ENCODE measurements at regions not wholly inside any gene's neighbourhood (a gene's known extent, or its start where the extent isn't known, plus 50 kb on each side); places are given as distances from the start of the nearest gene placed in this dataset.

GRCh38 chr5:2147504-2148311 lies 265.0 kb upstream of the IRX4 start:
- no peaks in the 10 kb centered on the region for H3K9me3 ChIP-seq (ENCODE audit: control insufficient read depth in 2 of 2, insufficient read depth in 1 of 2, low read length in 1 of 2)
- DNase-seq (ENCODE audit: low read depth in 6 of 9, low spot score in 9 of 9) = no peak
- no peak overlapping the region for H3K4me3 ChIP-seq (ENCODE audit: low read length in 2 of 2)
- no peaks in the 10 kb centered on the region for H3K36me3 ChIP-seq (ENCODE audit: control insufficient read depth in 2 of 2, insufficient read depth in 2 of 2, low read length in 1 of 2)
- H3K4me1 ChIP-seq (ENCODE audit: control insufficient read depth in 2 of 2, insufficient read depth in 2 of 2, low read length in 2 of 2) = no peaks in the 10 kb centered on the region
- 79% methylated on average over 13 of the region's 13 CpGs for WGBS
- no peaks in the 10 kb centered on the region for H3K27me3 ChIP-seq (ENCODE audit: control insufficient read depth in 2 of 2, insufficient read depth in 1 of 2, low read length in 1 of 2)
- H3K27ac ChIP-seq (ENCODE audit: low read depth in 1 of 2, low read length in 1 of 2) = no peak overlapping the region

GRCh38 chr5:2143646-2144353 lies 261.1 kb upstream of the IRX4 start:
- DNase-seq (ENCODE audit: low read depth in 6 of 9, low spot score in 9 of 9) = no peak
- Histone ChIP-seq H3K4me1 (ENCODE audit: control insufficient read depth in 2 of 2, insufficient read depth in 2 of 2, low read length in 2 of 2) (no peaks in the 10 kb centered on the region), H3K36me3 (ENCODE audit: control insufficient read depth in 2 of 2, insufficient read depth in 2 of 2, low read length in 1 of 2) (no peaks in the 10 kb centered on the region), H3K27me3 (ENCODE audit: control insufficient read depth in 2 of 2, insufficient read depth in 1 of 2, low read length in 1 of 2) (no peaks in the 10 kb centered on the region), H3K27ac (ENCODE audit: low read depth in 1 of 2, low read length in 1 of 2) (no peak overlapping the region), H3K4me3 (ENCODE audit: low read length in 2 of 2) (no peak overlapping the region), H3K9me3 (ENCODE audit: control insufficient read depth in 2 of 2, insufficient read depth in 1 of 2, low read length in 1 of 2) (no peaks in the 10 kb centered on the region)
- 84% methylated on average over 12 of the region's 12 CpGs for WGBS

DNA sequence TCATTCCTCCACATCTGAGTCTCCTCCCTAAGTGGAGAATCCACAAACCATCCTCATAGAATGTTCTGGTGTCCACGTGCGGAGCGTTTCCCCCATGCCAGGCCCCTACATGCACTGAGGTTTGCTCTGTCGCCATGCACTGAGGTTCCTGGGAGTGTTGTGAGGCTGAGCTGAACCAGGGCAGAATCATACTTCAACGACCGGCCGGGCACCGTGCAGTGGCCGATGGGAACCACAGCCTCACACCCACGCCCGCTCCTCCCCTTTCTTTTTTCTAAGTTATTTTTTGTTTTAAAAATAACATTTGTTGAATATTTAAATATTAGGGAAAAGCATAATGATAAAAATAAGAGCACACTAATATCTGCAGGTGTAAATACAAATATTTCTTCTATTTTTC lies 260.4 kb upstream of the IRX4 start:
- Histone ChIP-seq H3K27ac (ENCODE audit: low read depth in 1 of 2, low read length in 1 of 2) (no peak overlapping the region), H3K36me3 (ENCODE audit: control insufficient read depth in 2 of 2, insufficient read depth in 2 of 2, low read length in 1 of 2) (no peaks in the 10 kb centered on the region), H3K4me3 (ENCODE audit: low read length in 2 of 2) (no peak overlapping the region), H3K27me3 (ENCODE audit: control insufficient read depth in 2 of 2, insufficient read depth in 1 of 2, low read length in 1 of 2) (no peaks in the 10 kb centered on the region), H3K9me3 (ENCODE audit: control insufficient read depth in 2 of 2, insufficient read depth in 1 of 2, low read length in 1 of 2) (no peaks in the 10 kb centered on the region), H3K4me1 (ENCODE audit: control insufficient read depth in 2 of 2, insufficient read depth in 2 of 2, low read length in 2 of 2) (no peaks in the 10 kb centered on the region)
- WGBS = 94% methylated on average over 11 of the region's 11 CpGs
- DNase-seq (ENCODE audit: low read depth in 6 of 9, low spot score in 9 of 9) = no peak

DNA sequence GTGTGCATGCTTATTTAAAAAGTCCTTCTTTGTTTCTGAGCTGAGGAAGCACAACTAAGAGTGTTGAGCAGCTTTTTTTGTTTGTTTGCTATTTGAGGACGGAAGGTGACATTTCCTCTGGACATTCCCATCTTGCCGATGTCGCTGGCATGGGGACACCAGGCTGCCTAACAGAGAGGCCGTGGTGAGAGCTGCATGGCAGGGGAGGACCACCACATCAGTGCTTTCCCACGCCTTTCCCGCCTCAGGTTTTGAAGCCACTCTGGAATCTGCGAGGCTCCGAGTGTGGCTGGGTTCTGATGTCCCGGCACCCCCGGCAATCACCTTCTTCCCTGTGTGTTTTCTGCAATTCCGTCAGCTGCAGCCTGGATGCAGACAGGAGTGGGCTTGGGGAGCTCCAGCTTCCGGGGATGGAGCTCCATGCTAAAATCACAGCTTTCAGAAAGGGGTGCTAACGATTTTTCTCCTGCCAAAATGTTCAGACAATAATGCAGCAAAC lies 259.8 kb upstream of the IRX4 start:
- Histone ChIP-seq H3K4me3 (ENCODE audit: low read length in 2 of 2) (no peak overlapping the region), H3K27ac (ENCODE audit: low read depth in 1 of 2, low read length in 1 of 2) (no peak overlapping the region), H3K36me3 (ENCODE audit: control insufficient read depth in 2 of 2, insufficient read depth in 2 of 2, low read length in 1 of 2) (no peaks in the 10 kb centered on the region), H3K4me1 (ENCODE audit: control insufficient read depth in 2 of 2, insufficient read depth in 2 of 2, low read length in 2 of 2) (no peaks in the 10 kb centered on the region), H3K27me3 (ENCODE audit: control insufficient read depth in 2 of 2, insufficient read depth in 1 of 2, low read length in 1 of 2) (no peaks in the 10 kb centered on the region), H3K9me3 (ENCODE audit: control insufficient read depth in 2 of 2, insufficient read depth in 1 of 2, low read length in 1 of 2) (no peaks in the 10 kb centered on the region)
- no peak for DNase-seq (ENCODE audit: low read depth in 6 of 9, low spot score in 9 of 9)
- WGBS = 69% methylated on average over 13 of the region's 13 CpGs

GRCh38 chr5:2141254-2142000 lies 258.7 kb upstream of the IRX4 start:
- 86% methylated on average over 26 of the region's 26 CpGs for WGBS

DNA sequence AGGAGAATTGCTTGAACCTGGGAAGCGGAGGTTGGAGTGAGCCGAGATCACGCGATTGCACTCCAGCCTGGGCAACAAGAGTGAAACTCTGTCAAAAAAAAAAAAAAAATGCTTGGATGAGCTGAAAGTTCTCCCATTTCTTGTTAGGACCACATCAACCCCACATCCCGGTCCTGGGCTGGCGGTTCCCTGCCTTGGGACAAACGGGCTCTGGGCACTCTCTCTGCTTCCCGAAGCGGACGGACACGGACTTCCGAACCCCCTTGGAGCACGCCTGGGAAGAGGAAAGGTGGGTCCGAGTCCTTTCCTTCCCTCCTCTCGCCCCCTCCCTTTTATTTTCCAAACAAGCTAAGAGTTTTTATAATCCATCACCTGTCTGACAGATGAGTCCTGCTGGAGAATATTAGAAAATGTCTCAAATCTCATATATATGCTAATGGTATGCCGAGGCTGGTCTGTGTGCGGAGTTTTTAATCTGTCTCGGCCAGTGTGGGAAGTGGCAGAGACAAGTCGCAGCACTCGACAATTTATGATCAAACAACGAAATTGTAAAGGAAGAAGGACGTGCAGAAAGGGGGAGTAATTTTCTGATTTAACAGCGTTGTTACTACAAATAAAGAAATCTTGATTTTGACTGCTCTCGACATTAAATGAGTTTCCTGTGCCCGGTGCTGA lies 257.9 kb upstream of the IRX4 start:
- Histone ChIP-seq H3K9me3 (ENCODE audit: control insufficient read depth in 2 of 2, insufficient read depth in 1 of 2, low read length in 1 of 2) (no peaks in the 10 kb centered on the region), H3K36me3 (ENCODE audit: control insufficient read depth in 2 of 2, insufficient read depth in 2 of 2, low read length in 1 of 2) (no peaks in the 10 kb centered on the region), H3K4me1 (ENCODE audit: control insufficient read depth in 2 of 2, insufficient read depth in 2 of 2, low read length in 2 of 2) (no peaks in the 10 kb centered on the region)

More at GRCh38 chr5:2141254-2142000, 258.7 kb upstream of the IRX4 start:
- H3K27ac ChIP-seq (ENCODE audit: low read depth in 1 of 2, low read length in 1 of 2) = no peak overlapping the region
- no peak overlapping the region for H3K4me3 ChIP-seq (ENCODE audit: low read length in 2 of 2)
- H3K36me3 ChIP-seq (ENCODE audit: control insufficient read depth in 2 of 2, insufficient read depth in 2 of 2, low read length in 1 of 2) = no peaks in the 10 kb centered on the region
- H3K9me3 ChIP-seq (ENCODE audit: control insufficient read depth in 2 of 2, insufficient read depth in 1 of 2, low read length in 1 of 2) = no peaks in the 10 kb centered on the region
- H3K27me3 ChIP-seq (ENCODE audit: control insufficient read depth in 2 of 2, insufficient read depth in 1 of 2, low read length in 1 of 2) = no peaks in the 10 kb centered on the region
- H3K4me1 ChIP-seq (ENCODE audit: control insufficient read depth in 2 of 2, insufficient read depth in 2 of 2, low read length in 2 of 2) = no peaks in the 10 kb centered on the region
- DNase-seq (ENCODE audit: low read depth in 6 of 9, low spot score in 9 of 9) = no peak

DNA sequence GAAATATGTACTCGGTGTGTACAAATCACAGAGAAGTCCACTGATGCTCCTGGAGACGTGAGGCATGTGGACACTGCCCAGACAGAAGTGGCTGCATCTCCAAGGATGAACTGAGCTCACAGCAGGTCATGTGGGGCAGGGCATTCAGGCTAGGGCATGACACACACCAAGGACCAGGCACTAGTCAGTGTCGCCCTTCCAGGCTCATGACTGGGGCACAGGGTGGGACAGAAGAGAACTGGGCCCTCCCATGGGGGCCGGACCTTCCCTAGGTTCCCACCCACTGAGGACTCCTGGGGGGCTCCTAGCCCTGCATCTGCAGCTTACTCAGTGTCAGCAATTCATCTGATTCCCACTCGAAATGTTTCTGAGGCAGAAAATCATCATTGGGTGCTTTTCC lies 256.8 kb upstream of the IRX4 start:
- Histone ChIP-seq H3K4me3 (ENCODE audit: low read length in 2 of 2) (no peak overlapping the region), H3K4me1 (ENCODE audit: control insufficient read depth in 2 of 2, insufficient read depth in 2 of 2, low read length in 2 of 2) (no peaks in the 10 kb centered on the region), H3K9me3 (ENCODE audit: control insufficient read depth in 2 of 2, insufficient read depth in 1 of 2, low read length in 1 of 2) (no peaks in the 10 kb centered on the region), H3K27me3 (ENCODE audit: control insufficient read depth in 2 of 2, insufficient read depth in 1 of 2, low read length in 1 of 2) (no peaks in the 10 kb centered on the region), H3K27ac (ENCODE audit: low read depth in 1 of 2, low read length in 1 of 2) (no peak overlapping the region), H3K36me3 (ENCODE audit: control insufficient read depth in 2 of 2, insufficient read depth in 2 of 2, low read length in 1 of 2) (no peaks in the 10 kb centered on the region)
- no peak for DNase-seq (ENCODE audit: low read depth in 6 of 9, low spot score in 9 of 9)
- 91% methylated on average over 5 of the region's 5 CpGs for WGBS

More for the DNA sequence above, 257.9 kb upstream of the IRX4 start:
- Histone ChIP-seq H3K27me3 (ENCODE audit: control insufficient read depth in 2 of 2, insufficient read depth in 1 of 2, low read length in 1 of 2) (no peaks in the 10 kb centered on the region), H3K27ac (ENCODE audit: low read depth in 1 of 2, low read length in 1 of 2) (no peak overlapping the region), H3K4me3 (ENCODE audit: low read length in 2 of 2) (no peak overlapping the region)
- WGBS = 86% methylated on average over 25 of the region's 25 CpGs
- no peak for DNase-seq (ENCODE audit: low read depth in 6 of 9, low spot score in 9 of 9)

DNA sequence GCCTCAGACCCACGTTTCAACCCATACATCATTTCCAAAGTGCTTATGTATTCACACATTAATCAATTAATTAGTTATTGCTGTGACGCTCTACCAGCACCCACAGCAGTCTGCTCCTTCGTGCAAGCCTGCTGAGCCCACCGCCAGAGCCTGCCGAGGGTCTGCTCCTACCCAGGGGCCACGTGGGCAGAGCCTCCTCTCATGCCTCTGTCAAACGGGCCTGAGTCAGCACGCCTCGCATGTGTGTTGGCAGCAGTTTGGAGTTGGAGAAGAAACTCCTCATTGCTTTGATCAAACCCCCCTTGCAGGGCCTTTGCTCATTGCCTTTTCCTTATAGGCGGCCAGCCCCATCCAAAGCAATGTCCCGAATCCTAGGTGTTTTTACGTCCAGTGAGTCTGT lies 256.2 kb upstream of the IRX4 start:
- Histone ChIP-seq H3K4me3 (ENCODE audit: low read length in 2 of 2) (no peak overlapping the region), H3K9me3 (ENCODE audit: control insufficient read depth in 2 of 2, insufficient read depth in 1 of 2, low read length in 1 of 2) (no peaks in the 10 kb centered on the region), H3K27ac (ENCODE audit: low read depth in 1 of 2, low read length in 1 of 2) (no peak overlapping the region), H3K36me3 (ENCODE audit: control insufficient read depth in 2 of 2, insufficient read depth in 2 of 2, low read length in 1 of 2) (no peaks in the 10 kb centered on the region), H3K27me3 (ENCODE audit: control insufficient read depth in 2 of 2, insufficient read depth in 1 of 2, low read length in 1 of 2) (no peaks in the 10 kb centered on the region), H3K4me1 (ENCODE audit: control insufficient read depth in 2 of 2, insufficient read depth in 2 of 2, low read length in 2 of 2) (no peaks in the 10 kb centered on the region)
- no peak for DNase-seq (ENCODE audit: low read depth in 6 of 9, low spot score in 9 of 9)
- 91% methylated on average over 12 of the region's 12 CpGs for WGBS

Measured in thymus (tissue), 11 donors.